ENCODE measurements at regions not wholly inside any gene's neighbourhood (a gene's known extent, or its start where the extent isn't known, plus 50 kb on each side); places are given as distances from the start of the nearest gene placed in this dataset.

GRCh38 chr12:106001105-106001836 is 137.5 kb downstream of the NUAK1 start:
- H3K4me2 ChIP-seq: no peak overlapping the region
- H4K20me1 ChIP-seq: no peaks in the 10 kb centered on the region
- TF ChIP-seq Cebpa-rat (IDR thresholded peaks at IDR 0.05): no peak

GRCh38 chr12:106001837-106002218 is 136.9 kb downstream of the NUAK1 start:
- H3K4me1 ChIP-seq: peaks cover 0 to 9% (median 0%) of the 10 kb centered on the region in 10 experiments; a peak in 2 of 20 replicates
- peaks cover 0 to 9% (median 6%) of the 10 kb centered on the region in 11 experiments; a peak in 8 of 22 replicates for H3K9me3 ChIP-seq (replicated peaks in 1 of 11)
- no peaks in the 10 kb centered on the region for H4K20me1 ChIP-seq
- no peak overlapping the region for H3K4me2 ChIP-seq
- H3K4me3 ChIP-seq: no peak overlapping the region
- H3K9ac ChIP-seq: no peak overlapping the region
- no peaks in the 10 kb centered on the region for H3K36me3 ChIP-seq
- no peak for TF ChIP-seq Cebpa-rat (IDR thresholded peaks at IDR 0.05)
- H3K27me3 ChIP-seq: no peaks in the 10 kb centered on the region
- no peak overlapping the region for H3K27ac ChIP-seq

More at GRCh38 chr12:106001105-106001836, 137.5 kb downstream of the NUAK1 start:
- Histone ChIP-seq H3K4me1 (peaks cover 0 to 9% (median 0%) of the 10 kb centered on the region in 10 experiments; a peak in 2 of 20 replicates), H3K4me3 (no peak overlapping the region), H3K27me3 (no peaks in the 10 kb centered on the region), H3K9ac (no peak overlapping the region), H3K9me3 (replicated peaks in 1 of 11) (peaks cover 0 to 9% (median 6%) of the 10 kb centered on the region in 11 experiments; a peak in 8 of 22 replicates), H3K27ac (no peak overlapping the region), H3K36me3 (no peaks in the 10 kb centered on the region)

GRCh38 chr12:106003297-106003696 is 135.5 kb downstream of the NUAK1 start:
- Histone ChIP-seq H3K9me3 (replicated peaks in 1 of 11) (peaks cover 0 to 9% (median 6%) of the 10 kb centered on the region in 11 experiments; a peak in 8 of 22 replicates), H3K4me1 (peaks cover 0 to 9% (median 0%) of the 10 kb centered on the region in 10 experiments; a peak in 2 of 20 replicates), H3K27me3 (no peaks in the 10 kb centered on the region), H3K9ac (no peak overlapping the region), H3K27ac (no peak overlapping the region), H3K4me3 (no peak overlapping the region), H3K36me3 (no peaks in the 10 kb centered on the region), H3K4me2 (no peak overlapping the region), H4K20me1 (no peaks in the 10 kb centered on the region)
- no peak for TF ChIP-seq Cebpa-rat (IDR thresholded peaks at IDR 0.05)

- H3K9ac ChIP-seq: no peak overlapping the region
- no peak overlapping the region for H3K27ac ChIP-seq
- no peaks in the 10 kb centered on the region for H3K27me3 ChIP-seq
- H3K9me3 ChIP-seq (replicated peaks in 1 of 11): peaks cover 0 to 9% (median 6%) of the 10 kb centered on the region in 11 experiments; a peak in 8 of 22 replicates
- H3K4me2 ChIP-seq: no peak overlapping the region
- TF ChIP-seq Cebpa-rat (IDR thresholded peaks at IDR 0.05): no peak
- no peaks in the 10 kb centered on the region for H3K36me3 ChIP-seq
- H3K4me3 ChIP-seq: no peak overlapping the region
- H3K4me1 ChIP-seq: peaks cover 0 to 9% (median 0%) of the 10 kb centered on the region in 10 experiments; a peak in 2 of 20 replicates
- H4K20me1 ChIP-seq: no peaks in the 10 kb centered on the region
Measured at GRCh38 chr12:106004289-106004688, 134.5 kb downstream of the NUAK1 start.

- TF ChIP-seq Cebpa-rat (IDR thresholded peaks at IDR 0.05): no peak
- Histone ChIP-seq H3K27ac (no peak overlapping the region), H3K36me3 (no peaks in the 10 kb centered on the region), H3K4me3 (no peak overlapping the region), H3K4me2 (no peak overlapping the region), H3K27me3 (no peaks in the 10 kb centered on the region), H3K9me3 (replicated peaks in 1 of 11) (peaks cover 0 to 9% (median 6%) of the 10 kb centered on the region in 11 experiments; a peak in 8 of 22 replicates), H4K20me1 (no peaks in the 10 kb centered on the region), H3K9ac (no peak overlapping the region), H3K4me1 (no peaks in the 10 kb centered on the region)
Measured at GRCh38 chr12:106006382-106006781, 132.4 kb downstream of the NUAK1 start.

- Histone ChIP-seq H3K27me3 (no peaks in the 10 kb centered on the region), H3K27ac (no peak overlapping the region), H3K9ac (no peak overlapping the region), H3K4me3 (no peak overlapping the region), H3K36me3 (no peaks in the 10 kb centered on the region), H3K4me1 (no peaks in the 10 kb centered on the region), H3K4me2 (no peak overlapping the region), H3K9me3 (replicated peaks in 1 of 11) (peaks cover 0 to 14% (median 6%) of the 10 kb centered on the region in 11 experiments; a peak in 8 of 22 replicates), H4K20me1 (no peaks in the 10 kb centered on the region)
- TF ChIP-seq Cebpa-rat (IDR thresholded peaks at IDR 0.05): no peak
Measured at GRCh38 chr12:106006940-106007339, 131.8 kb downstream of the NUAK1 start.

GRCh38 chr12:106010741-106011140 is 128.0 kb downstream of the NUAK1 start:
- H3K9me3 ChIP-seq (replicated peaks in 1 of 11): peaks cover 0 to 6% (median 0%) of the 10 kb centered on the region in 11 experiments; a peak in 1 of 22 replicates

More at GRCh38 chr12:106010741-106011140, 128.0 kb downstream of the NUAK1 start:
- Histone ChIP-seq H3K4me1 (no peaks in the 10 kb centered on the region), H4K20me1 (no peaks in the 10 kb centered on the region), H3K36me3 (no peaks in the 10 kb centered on the region), H3K27me3 (no peaks in the 10 kb centered on the region), H3K9ac (no peak overlapping the region), H3K27ac (no peak overlapping the region), H3K4me3 (no peak overlapping the region), H3K4me2 (no peak overlapping the region)
- no peak for TF ChIP-seq Cebpa-rat (IDR thresholded peaks at IDR 0.05)

Measured in BLaER1 treated with 17β-estradiol and CSF1 and Interleukin-3, amounts not matched to agents 10 nM and 100 nM (cell line).